Epithelial cell of proximal tubule (primary cell): ENCODE measurements at regions not wholly inside any gene's neighbourhood (a gene's known extent, or its start where the extent isn't known, plus 50 kb on each side); places are given as distances from the start of the nearest gene placed in this dataset.

Experiments
- DNase-seq: peaks from one replicate; pipeline ENCODE4 v3.0.0-alpha.2; 2011; ENCODE audit warnings: low read depth
- H3K4me3 ChIP-seq: 2 replicates; pipeline ENCODE4 v1.5.1; 2011; ENCODE audit warnings: low read depth, mild to moderate bottlenecking, low read length
- TF ChIP-seq, protein P1 (sequence below): conservative IDR thresholded peaks from 2 replicates; pipeline ENCODE4 v1.5.1; 2012; ENCODE audit warnings: low read depth, mild to moderate bottlenecking, low read length

- DNase-seq = peak; percentile 100
- peak overlapping the region; percentile 29 for H3K4me3 ChIP-seq
- TF ChIP-seq, protein P1, sequence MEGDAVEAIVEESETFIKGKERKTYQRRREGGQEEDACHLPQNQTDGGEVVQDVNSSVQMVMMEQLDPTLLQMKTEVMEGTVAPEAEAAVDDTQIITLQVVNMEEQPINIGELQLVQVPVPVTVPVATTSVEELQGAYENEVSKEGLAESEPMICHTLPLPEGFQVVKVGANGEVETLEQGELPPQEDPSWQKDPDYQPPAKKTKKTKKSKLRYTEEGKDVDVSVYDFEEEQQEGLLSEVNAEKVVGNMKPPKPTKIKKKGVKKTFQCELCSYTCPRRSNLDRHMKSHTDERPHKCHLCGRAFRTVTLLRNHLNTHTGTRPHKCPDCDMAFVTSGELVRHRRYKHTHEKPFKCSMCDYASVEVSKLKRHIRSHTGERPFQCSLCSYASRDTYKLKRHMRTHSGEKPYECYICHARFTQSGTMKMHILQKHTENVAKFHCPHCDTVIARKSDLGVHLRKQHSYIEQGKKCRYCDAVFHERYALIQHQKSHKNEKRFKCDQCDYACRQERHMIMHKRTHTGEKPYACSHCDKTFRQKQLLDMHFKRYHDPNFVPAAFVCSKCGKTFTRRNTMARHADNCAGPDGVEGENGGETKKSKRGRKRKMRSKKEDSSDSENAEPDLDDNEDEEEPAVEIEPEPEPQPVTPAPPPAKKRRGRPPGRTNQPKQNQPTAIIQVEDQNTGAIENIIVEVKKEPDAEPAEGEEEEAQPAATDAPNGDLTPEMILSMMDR = no peak
Observed at GRCh38 chr10:3472287-3473051, 299.9 kb upstream of the PITRM1 start.

DNA sequence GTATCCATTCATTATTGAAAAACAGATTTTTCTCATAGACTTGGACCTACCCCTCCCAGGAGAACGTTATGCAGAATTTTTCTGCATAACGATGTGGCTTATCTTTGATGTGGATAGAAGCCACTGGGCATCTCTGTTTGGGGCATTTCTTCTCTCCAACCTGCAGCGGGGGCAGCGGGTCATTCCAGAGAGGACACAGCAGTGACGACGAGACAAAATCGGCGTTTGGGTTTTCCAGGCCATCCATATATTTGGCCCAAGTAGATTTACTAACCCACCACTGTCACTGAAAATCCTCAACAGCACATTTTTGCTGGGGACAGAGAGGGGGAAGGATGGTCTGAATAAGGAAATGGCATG, 299.3 kb upstream of the PITRM1 start:
- TF ChIP-seq, protein P1 = no peak
- DNase-seq = no peak
- H3K4me3 ChIP-seq = no peak overlapping the region

- DNase-seq = no peak
- TF ChIP-seq, protein P1 = no peak
- H3K4me3 ChIP-seq = no peak overlapping the region
Observed at GRCh38 chr10:3471472-3471871, 298.9 kb upstream of the PITRM1 start.

DNA sequence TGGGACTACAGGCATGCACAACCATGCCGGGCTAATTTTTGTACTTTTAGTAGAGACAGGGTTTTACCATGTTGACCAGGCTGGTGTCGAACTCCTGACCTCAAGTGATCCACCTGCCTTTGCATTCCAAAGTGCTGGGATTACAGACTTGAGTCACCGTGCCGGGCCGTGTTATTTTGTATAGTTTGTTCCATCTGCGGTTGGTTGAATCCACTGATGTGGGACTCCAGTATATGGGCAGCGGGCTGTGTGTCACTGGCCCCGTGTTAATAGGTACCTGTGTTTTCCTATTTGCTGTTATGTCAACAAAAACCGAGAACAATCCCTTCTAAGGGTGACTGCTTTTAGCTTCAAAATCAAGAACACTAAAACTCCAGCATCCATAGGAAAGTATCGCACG, 297.6 kb upstream of the PITRM1 start:
- H3K4me3 ChIP-seq = no peak overlapping the region
- no peak for DNase-seq
- TF ChIP-seq, protein P1 = no peak

DNA sequence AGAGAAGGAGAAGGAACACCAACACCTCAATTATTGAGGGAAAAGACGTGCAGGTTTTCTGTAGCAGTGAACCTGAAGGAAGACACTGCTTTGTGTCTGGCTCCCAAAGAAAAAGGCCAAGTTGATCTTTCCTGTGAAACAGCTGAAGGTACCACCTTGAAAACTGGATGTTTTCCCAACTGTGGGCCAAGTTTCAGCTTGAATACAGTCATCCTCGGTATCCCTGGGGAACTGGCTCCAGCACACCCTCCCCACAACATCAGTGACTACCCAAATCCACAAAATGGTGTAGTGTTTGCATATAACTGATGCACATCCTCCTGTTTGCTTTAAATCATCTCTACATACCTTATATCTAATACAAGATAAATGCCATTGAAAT, 297.0 kb upstream of the PITRM1 start:
- TF ChIP-seq, protein P1 = no peak
- no peak overlapping the region for H3K4me3 ChIP-seq
- DNase-seq = no peak

DNA sequence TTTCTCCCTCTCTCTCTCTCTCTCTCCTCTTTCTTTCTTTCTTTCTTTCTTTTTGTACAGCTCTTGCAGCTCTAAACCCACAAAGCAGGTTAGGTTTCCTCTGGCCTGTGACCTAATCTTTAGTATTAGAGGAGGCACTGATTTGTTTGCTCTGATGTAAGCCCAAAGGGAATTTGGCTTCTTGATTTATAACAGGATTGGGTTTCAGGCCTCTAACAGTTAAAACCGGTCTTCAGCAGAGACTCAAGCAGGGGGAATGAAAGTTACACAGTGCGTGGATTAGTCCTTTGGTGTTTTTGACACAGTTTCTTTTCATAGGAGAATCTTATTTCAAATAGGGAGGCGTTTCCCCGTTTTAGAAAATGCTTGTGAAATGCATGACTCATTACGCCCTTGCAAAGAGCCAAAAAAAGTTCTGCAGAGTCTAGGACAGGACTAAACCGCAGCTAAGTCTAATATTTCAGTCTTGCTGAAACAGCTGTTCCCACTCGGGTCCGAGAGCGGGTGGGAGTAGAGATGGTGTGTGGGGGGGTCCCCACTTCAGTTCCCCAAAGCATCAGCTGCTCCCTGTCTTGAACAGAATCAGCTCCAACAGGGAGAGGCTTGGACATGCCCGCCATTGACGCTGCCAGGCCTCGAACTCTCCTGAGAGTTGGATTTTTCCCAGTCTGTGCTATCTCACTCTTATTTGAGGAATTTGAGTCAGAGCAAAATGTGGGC, 296.5 kb upstream of the PITRM1 start:
- no peak for DNase-seq
- TF ChIP-seq, protein P1 = no peak
- no peak overlapping the region for H3K4me3 ChIP-seq
